WERI-Rb-1 (cell line): ENCODE measurements at regions not wholly inside any gene's neighbourhood (a gene's known extent, or its start where the extent isn't known, plus 50 kb on each side); places are given as distances from the start of the nearest gene placed in this dataset.

Experiments used
- DNase-seq: peaks from one replicate; pipeline ENCODE4 v3.0.0-alpha.2; 2020
- H3K27ac ChIP-seq: fragments of 250-450 bp; sonication (Bioruptor Pico); 2 replicates; pipeline ENCODE4 v1.5.1; 2020; ENCODE audit warnings: mild to moderate bottlenecking, moderate library complexity
- H3K27me3 ChIP-seq: fragments of 250-450 bp; sonication (Bioruptor Pico); 2 replicates; pipeline ENCODE4 v1.5.1; 2021; ENCODE audit warnings: mild to moderate bottlenecking, low read depth, moderate library complexity; ENCODE audit not compliant: insufficient read depth, severe bottlenecking
- H3K36me3 ChIP-seq: fragments of 250-450 bp; sonication (Bioruptor Pico); 2 replicates; pipeline ENCODE4 v1.5.1; 2020; ENCODE audit warnings: mild to moderate bottlenecking, moderate library complexity
- H3K4me3 ChIP-seq: 2 replicates; pipeline ENCODE4 v1.5.1; 2011; ENCODE audit warnings: low read depth, mild to moderate bottlenecking, control low read depth, low read length
- H3K9me3 ChIP-seq: fragments of 250-450 bp; sonication (Bioruptor Pico); 2 replicates; pipeline ENCODE4 v1.5.1; 2021; ENCODE audit warnings: mild to moderate bottlenecking, moderate library complexity; ENCODE audit not compliant: severe bottlenecking
- TF ChIP-seq, protein P1 (sequence below): IDR thresholded peaks from 2 replicates; pipeline ENCODE4 v1.5.1; 2011; ENCODE audit warnings: low read depth, mild to moderate bottlenecking, control low read depth, inconsistent platforms, low read length

DNA sequence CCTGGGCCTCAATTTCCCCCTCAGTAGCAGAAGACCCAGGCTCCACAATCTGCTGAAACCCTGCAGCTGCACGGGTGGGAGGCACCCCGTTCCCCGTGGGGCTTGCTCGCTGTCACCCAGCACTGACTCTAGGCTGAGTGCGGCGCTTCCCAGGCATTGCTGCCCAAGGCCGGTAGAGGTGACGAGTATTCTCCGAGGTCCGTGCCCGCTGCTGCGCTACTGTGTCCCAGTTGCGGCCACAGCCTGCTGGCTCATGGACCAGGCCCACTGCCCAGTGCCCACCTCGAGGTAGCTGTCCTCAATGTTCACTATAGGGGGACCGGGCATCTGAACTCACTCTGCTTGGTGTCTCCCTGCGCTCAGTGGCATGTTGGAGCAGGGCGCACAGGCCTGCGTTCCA, 74.7 kb downstream of the GSC start:
- DNase-seq = no peak
- no peak overlapping the region for H3K4me3 ChIP-seq
- TF ChIP-seq, protein P1, sequence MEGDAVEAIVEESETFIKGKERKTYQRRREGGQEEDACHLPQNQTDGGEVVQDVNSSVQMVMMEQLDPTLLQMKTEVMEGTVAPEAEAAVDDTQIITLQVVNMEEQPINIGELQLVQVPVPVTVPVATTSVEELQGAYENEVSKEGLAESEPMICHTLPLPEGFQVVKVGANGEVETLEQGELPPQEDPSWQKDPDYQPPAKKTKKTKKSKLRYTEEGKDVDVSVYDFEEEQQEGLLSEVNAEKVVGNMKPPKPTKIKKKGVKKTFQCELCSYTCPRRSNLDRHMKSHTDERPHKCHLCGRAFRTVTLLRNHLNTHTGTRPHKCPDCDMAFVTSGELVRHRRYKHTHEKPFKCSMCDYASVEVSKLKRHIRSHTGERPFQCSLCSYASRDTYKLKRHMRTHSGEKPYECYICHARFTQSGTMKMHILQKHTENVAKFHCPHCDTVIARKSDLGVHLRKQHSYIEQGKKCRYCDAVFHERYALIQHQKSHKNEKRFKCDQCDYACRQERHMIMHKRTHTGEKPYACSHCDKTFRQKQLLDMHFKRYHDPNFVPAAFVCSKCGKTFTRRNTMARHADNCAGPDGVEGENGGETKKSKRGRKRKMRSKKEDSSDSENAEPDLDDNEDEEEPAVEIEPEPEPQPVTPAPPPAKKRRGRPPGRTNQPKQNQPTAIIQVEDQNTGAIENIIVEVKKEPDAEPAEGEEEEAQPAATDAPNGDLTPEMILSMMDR = no peak
- H3K36me3 ChIP-seq = no peaks in the 10 kb centered on the region
- H3K27ac ChIP-seq = no peak overlapping the region
- H3K27me3 ChIP-seq = no peaks in the 10 kb centered on the region
- H3K9me3 ChIP-seq = no peaks in the 10 kb centered on the region

DNA sequence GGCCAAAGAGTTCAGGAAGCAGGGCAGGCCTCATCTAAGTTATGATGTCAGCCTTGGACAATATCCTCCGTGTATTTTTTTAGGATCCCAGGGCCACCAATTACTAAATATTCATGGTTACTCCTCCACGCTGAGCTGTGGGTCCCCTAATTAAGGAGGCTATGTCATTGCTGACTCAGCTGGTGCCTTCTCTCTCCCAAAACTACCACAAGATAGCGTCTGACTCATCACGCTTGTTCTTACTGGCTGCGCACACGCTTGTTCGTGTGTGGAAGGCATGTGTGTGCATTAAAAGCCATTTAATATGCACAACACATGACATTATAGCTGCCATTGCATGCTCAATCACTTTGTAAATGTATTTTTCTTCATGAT, 78.3 kb downstream of the GSC start:
- Histone ChIP-seq H3K27me3 (no peaks in the 10 kb centered on the region), H3K27ac (no peak overlapping the region), H3K9me3 (no peaks in the 10 kb centered on the region), H3K36me3 (no peaks in the 10 kb centered on the region), H3K4me3 (no peak overlapping the region)
- no peak for DNase-seq
- TF ChIP-seq, protein P1 = no peak

DNA sequence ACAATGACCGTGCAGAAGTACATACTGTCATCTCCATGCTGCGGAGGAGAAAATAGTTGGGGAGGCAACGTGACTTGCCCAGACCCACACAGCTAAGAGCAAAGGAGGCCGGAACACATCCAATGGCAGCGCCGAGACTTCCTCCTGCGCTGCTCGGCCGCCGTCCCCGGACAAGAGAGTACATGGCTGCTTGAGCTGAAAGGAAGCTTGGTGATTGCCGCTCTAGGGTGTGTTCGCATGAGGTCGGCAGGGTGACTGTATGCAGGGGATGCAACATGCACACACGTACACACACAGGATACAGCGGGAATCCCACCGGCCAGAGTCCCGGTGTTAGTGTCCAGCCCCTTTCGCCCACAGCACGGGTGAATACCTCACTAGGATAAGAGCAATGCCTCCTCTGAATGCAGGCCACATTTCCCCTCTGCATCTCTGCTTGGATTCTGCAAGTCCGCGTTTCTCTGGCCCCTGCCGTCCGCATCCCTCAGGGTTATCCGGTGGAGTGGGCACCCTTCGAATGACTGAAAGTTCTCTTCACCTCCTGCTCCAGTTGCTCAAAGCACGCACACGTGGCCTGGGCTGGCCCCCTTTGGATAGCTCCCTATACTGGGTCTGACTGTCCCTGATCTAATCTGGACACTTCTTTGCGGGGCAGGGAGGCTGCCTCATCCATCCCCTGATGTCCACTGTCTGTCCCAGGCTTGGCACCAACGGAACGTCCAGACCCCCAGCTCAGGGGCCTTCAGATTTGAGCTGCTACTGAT, 78.8 kb downstream of the GSC start:
- no peak overlapping the region for H3K27ac ChIP-seq
- no peak for DNase-seq
- H3K9me3 ChIP-seq = no peaks in the 10 kb centered on the region
- no peak overlapping the region for H3K4me3 ChIP-seq
- TF ChIP-seq, protein P1 = no peak
- no peaks in the 10 kb centered on the region for H3K27me3 ChIP-seq
- no peaks in the 10 kb centered on the region for H3K36me3 ChIP-seq

DNA sequence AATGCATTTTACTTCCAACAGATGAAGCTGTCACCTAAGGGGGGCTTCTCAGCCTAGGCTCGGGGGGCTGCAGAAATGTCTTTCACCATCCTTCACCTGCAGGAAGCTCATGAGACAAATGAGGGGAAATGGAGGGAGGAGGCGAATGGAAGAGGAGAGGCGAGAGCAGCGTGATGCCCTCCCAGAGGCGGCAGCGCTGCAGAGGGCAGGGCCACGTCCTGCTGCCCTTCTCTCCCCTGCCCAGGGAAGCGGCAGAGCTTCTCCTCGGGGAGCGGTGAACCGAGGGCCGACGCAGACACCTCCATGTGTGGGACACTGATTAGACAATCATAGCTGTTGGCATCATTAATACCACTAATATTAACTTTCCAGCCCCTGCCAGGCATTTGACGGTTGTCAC, 78.3 kb downstream of the SERPINA3 start:
- TF ChIP-seq, protein P1 = no peak
- no peaks in the 10 kb centered on the region for H3K27me3 ChIP-seq
- DNase-seq = no peak
- H3K36me3 ChIP-seq = no peaks in the 10 kb centered on the region
- H3K9me3 ChIP-seq = no peaks in the 10 kb centered on the region
- H3K4me3 ChIP-seq = no peak overlapping the region
- no peak overlapping the region for H3K27ac ChIP-seq

DNA sequence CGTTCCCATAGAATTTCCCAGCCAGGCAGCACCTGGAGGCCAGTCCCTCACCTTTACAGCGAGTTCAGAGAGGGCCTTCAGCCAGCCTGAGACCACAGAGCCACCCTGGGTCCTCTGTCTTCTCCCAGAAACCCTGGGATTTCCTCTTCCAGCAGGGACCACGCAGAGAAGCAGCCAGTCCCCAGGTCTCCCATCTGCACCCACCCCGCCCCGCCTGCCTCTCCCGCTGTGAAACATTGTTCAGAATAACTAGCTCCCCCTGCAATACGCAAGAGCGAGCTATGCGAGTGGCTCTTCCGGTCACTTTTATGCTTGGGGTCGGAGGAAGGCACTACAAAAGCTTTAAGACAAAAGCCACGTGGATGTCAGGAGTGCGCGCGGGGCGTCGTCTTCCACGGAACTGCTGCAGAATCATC, 77.8 kb downstream of the SERPINA3 start:
- no peak for DNase-seq
- H3K27ac ChIP-seq = no peak overlapping the region
- no peak overlapping the region for H3K4me3 ChIP-seq
- H3K27me3 ChIP-seq = no peaks in the 10 kb centered on the region
- TF ChIP-seq, protein P1 = no peak
- no peaks in the 10 kb centered on the region for H3K36me3 ChIP-seq
- no peaks in the 10 kb centered on the region for H3K9me3 ChIP-seq
